ENCODE measurements at regions not wholly inside any gene's neighbourhood (a gene's known extent, or its start where the extent isn't known, plus 50 kb on each side); places are given as distances from the start of the nearest gene placed in this dataset.

GRCh38 chr12:115400011-115400410, 716.0 kb upstream of the TBX3 start:
- TF ChIP-seq CREB1 (IDR thresholded peaks at IDR 0.05; ENCODE audit: low read depth) (no peak), EP300 (IDR thresholded peaks at IDR 0.05; ENCODE audit: borderline replicate concordance) (no peak), YY1 (IDR thresholded peaks at IDR 0.05; ENCODE audit: low read depth) (no peak), FOXM1 (IDR thresholded peaks at IDR 0.05; ENCODE audit: borderline replicate concordance, low read depth) (no peak), MAX (IDR thresholded peaks at IDR 0.05) (no peak), NFIC (IDR thresholded peaks at IDR 0.05) (no peak), TAF1 (IDR thresholded peaks at IDR 0.05; ENCODE audit: low read depth) (no peak), USF1 (IDR thresholded peaks at IDR 0.05) (no peak), REST (IDR thresholded peaks at IDR 0.05; ENCODE audit: low read depth) (no peak)
